ENCODE measurements at regions not wholly inside any gene's neighbourhood (a gene's known extent, or its start where the extent isn't known, plus 50 kb on each side); places are given as distances from the start of the nearest gene placed in this dataset.

DNA sequence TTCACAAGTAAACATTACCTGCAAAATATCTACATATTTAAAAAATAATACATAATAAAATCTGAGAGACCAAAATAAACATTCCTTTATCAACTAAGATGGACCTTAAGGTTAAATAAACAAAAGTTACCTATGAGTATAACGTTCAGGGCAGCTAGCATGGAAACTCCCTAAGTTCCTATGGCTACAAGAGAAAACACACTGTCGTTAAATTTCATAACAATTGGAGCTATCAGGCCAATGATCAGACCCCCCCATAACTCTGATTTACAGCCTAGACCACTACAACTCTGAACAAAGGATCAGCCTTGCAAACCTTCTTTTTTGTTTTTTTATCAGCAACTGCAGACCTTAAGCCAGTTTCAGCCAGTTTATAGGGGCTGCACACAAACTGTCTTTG, 1418.4 kb downstream of the PCDH18 start:
- TF ChIP-seq, protein P1, sequence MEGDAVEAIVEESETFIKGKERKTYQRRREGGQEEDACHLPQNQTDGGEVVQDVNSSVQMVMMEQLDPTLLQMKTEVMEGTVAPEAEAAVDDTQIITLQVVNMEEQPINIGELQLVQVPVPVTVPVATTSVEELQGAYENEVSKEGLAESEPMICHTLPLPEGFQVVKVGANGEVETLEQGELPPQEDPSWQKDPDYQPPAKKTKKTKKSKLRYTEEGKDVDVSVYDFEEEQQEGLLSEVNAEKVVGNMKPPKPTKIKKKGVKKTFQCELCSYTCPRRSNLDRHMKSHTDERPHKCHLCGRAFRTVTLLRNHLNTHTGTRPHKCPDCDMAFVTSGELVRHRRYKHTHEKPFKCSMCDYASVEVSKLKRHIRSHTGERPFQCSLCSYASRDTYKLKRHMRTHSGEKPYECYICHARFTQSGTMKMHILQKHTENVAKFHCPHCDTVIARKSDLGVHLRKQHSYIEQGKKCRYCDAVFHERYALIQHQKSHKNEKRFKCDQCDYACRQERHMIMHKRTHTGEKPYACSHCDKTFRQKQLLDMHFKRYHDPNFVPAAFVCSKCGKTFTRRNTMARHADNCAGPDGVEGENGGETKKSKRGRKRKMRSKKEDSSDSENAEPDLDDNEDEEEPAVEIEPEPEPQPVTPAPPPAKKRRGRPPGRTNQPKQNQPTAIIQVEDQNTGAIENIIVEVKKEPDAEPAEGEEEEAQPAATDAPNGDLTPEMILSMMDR (IDR thresholded peaks at IDR 0.05): no peak
- no peak overlapping the region for H3K4me3 ChIP-seq (ENCODE audit: low read depth, low read length)
- no peaks in the 10 kb centered on the region for H3K9me3 ChIP-seq (ENCODE audit: control insufficient read depth, low read length)
- H3K9ac ChIP-seq: no peak overlapping the region
- H3K36me3 ChIP-seq (ENCODE audit: control insufficient read depth, insufficient read depth, low read length): no peaks in the 10 kb centered on the region
- no peak overlapping the region for H3K27ac ChIP-seq
- no peaks in the 10 kb centered on the region for H3K79me2 ChIP-seq
- no peak overlapping the region for H3K4me2 ChIP-seq (ENCODE audit: low read length)
- no peak overlapping the region for H2AFZ ChIP-seq
- H3K27me3 ChIP-seq (ENCODE audit: control insufficient read depth, insufficient read depth, low read length): no peaks in the 10 kb centered on the region
- no peaks in the 10 kb centered on the region for H3K4me1 ChIP-seq

DNA sequence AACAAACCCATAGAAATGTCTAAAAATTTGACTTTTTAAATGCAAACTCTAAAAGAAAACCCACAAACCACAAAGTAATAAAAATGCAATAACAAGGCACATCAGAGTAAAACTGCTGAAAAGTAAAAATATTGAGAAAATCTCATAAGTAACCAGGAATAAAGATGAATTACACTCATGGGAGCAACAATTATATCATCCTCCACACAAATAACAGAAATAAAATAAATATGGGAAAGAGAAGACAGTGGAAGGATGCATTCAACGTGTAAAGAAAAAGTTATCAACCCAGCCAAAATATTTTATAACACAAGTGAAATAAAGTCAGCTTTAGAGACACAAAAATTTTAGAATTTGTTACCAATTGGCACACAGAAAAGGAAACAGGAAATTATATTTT, 1420.2 kb downstream of the PCDH18 start:
- H3K4me2 ChIP-seq (ENCODE audit: low read length): no peak overlapping the region
- H3K9me3 ChIP-seq (ENCODE audit: control insufficient read depth, low read length): no peaks in the 10 kb centered on the region
- no peak overlapping the region for H2AFZ ChIP-seq
- no peaks in the 10 kb centered on the region for H3K27me3 ChIP-seq (ENCODE audit: control insufficient read depth, insufficient read depth, low read length)
- no peak overlapping the region for H3K27ac ChIP-seq
- TF ChIP-seq, protein P1 (IDR thresholded peaks at IDR 0.05): no peak
- no peak overlapping the region for H3K4me3 ChIP-seq (ENCODE audit: low read depth, low read length)
- no peaks in the 10 kb centered on the region for H3K36me3 ChIP-seq (ENCODE audit: control insufficient read depth, insufficient read depth, low read length)
- H3K79me2 ChIP-seq: no peaks in the 10 kb centered on the region
- no peaks in the 10 kb centered on the region for H3K4me1 ChIP-seq
- H3K9ac ChIP-seq: no peak overlapping the region

DNA sequence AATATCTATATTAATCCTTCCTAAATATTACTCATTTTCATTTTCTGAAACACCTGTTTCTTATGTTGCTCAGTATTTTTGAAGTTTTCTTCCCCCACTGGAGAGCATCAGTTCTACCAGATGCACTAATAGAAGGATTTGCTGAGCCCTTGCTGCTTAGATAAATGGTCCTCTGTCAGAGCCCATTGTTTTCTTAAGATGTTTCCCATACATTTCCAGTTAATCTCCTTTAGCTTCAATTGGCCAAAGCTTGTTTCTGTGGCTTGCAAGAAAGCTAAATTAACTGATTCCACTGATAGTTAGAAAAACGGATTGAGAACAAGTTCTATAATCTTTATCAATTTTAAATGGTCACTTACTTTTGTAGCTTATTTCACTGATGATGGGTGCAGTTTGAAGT, 1425.5 kb downstream of the PCDH18 start:
- H3K79me2 ChIP-seq: no peaks in the 10 kb centered on the region
- H3K36me3 ChIP-seq (ENCODE audit: control insufficient read depth, insufficient read depth, low read length): no peaks in the 10 kb centered on the region
- H3K4me3 ChIP-seq (ENCODE audit: low read depth, low read length): no peak overlapping the region
- TF ChIP-seq, protein P1 (IDR thresholded peaks at IDR 0.05): no peak
- H3K9me3 ChIP-seq (ENCODE audit: control insufficient read depth, low read length): no peaks in the 10 kb centered on the region
- H3K27me3 ChIP-seq (ENCODE audit: control insufficient read depth, insufficient read depth, low read length): no peaks in the 10 kb centered on the region
- H3K4me1 ChIP-seq: no peaks in the 10 kb centered on the region
- H3K4me2 ChIP-seq (ENCODE audit: low read length): no peak overlapping the region
- H3K9ac ChIP-seq: no peak overlapping the region
- no peak overlapping the region for H2AFZ ChIP-seq
- H3K27ac ChIP-seq: no peak overlapping the region

DNA sequence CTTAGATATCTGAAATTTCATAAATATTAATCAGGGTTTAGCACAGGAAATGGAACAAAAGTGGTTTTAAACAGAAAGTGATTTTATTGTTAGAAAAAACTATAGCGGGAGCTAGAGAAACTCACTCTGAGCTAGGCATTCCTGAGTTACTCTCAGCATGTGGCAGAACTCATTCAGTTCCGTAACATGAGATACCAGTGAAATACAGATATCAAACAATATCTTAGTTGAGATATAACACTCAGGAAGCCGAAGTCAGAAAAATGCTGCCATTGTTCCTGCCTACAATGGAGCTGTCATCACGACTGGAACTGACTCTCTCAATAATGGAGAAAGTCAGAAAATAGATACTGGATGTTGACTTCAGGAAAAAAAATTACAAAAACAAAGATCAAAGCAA, 1428.7 kb downstream of the PCDH18 start:
- Histone ChIP-seq H3K4me1 (no peaks in the 10 kb centered on the region), H3K27me3 (ENCODE audit: control insufficient read depth, insufficient read depth, low read length) (no peaks in the 10 kb centered on the region), H3K79me2 (no peaks in the 10 kb centered on the region), H2AFZ (no peak overlapping the region), H3K4me2 (ENCODE audit: low read length) (no peak overlapping the region), H3K4me3 (ENCODE audit: low read depth, low read length) (no peak overlapping the region), H3K27ac (no peak overlapping the region), H3K9me3 (ENCODE audit: control insufficient read depth, low read length) (no peaks in the 10 kb centered on the region), H3K36me3 (ENCODE audit: control insufficient read depth, insufficient read depth, low read length) (no peaks in the 10 kb centered on the region), H3K9ac (no peak overlapping the region)
- TF ChIP-seq, protein P1 (IDR thresholded peaks at IDR 0.05): no peak

DNA sequence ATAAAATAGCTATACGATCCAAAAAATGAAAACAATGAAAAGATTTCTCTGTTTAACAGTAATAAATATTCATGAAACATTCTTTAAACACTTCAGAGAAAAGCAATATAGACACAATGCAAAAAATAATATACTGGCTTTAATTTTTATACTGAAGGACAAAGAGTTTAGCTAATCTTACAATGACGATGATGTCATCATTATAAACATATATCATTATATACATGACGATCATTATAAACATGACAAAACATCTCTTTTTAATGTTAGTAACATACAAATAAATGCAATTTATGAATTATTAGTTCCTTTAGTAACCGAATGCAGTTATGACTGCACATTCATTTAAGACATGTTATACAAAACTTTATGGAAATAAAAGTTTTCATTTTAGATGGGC, 1434.6 kb downstream of the PCDH18 start:
- Histone ChIP-seq H3K4me3 (ENCODE audit: low read depth, low read length) (no peak overlapping the region), H3K4me2 (ENCODE audit: low read length) (no peak overlapping the region), H3K4me1 (no peaks in the 10 kb centered on the region), H3K36me3 (ENCODE audit: control insufficient read depth, insufficient read depth, low read length) (no peaks in the 10 kb centered on the region), H3K79me2 (no peaks in the 10 kb centered on the region), H3K27me3 (ENCODE audit: control insufficient read depth, insufficient read depth, low read length) (no peaks in the 10 kb centered on the region), H3K27ac (no peak overlapping the region), H3K9ac (no peak overlapping the region), H2AFZ (no peak overlapping the region), H3K9me3 (ENCODE audit: control insufficient read depth, low read length) (no peaks in the 10 kb centered on the region)
- TF ChIP-seq, protein P1 (IDR thresholded peaks at IDR 0.05): no peak

Data from parathyroid adenoma (tissue), 2 donors.